ENCODE measurements at regions not wholly inside any gene's neighbourhood (a gene's known extent, or its start where the extent isn't known, plus 50 kb on each side); places are given as distances from the start of the nearest gene placed in this dataset.

GRCh38 chr2:13019781-13020180, 303.0 kb downstream of the TRIB2 start:
- no peak for DNase-seq

GRCh38 chr2:13020469-13020868, 303.7 kb downstream of the TRIB2 start:
- no peak for DNase-seq

- no peak for DNase-seq
Measured at GRCh38 chr2:13021470-13021957, 304.8 kb downstream of the TRIB2 start.

- DNase-seq, result no peak
Measured at GRCh38 chr2:13030606-13031005, 313.9 kb downstream of the TRIB2 start.

GRCh38 chr2:13034861-13035260, 318.1 kb downstream of the TRIB2 start:
- DNase-seq, result no peak

- DNase-seq, result no peak
Measured at GRCh38 chr2:13035866-13036265, 319.1 kb downstream of the TRIB2 start.

GRCh38 chr2:13040043-13040442, 323.3 kb downstream of the TRIB2 start:
- DNase-seq, result no peak

GRCh38 chr2:13046557-13047165, 329.9 kb downstream of the TRIB2 start:
- no peak for DNase-seq

GRCh38 chr2:13050764-13051163, 334.0 kb downstream of the TRIB2 start:
- DNase-seq, result no peak

GRCh38 chr2:13052547-13052946, 335.8 kb downstream of the TRIB2 start:
- no peak for DNase-seq

- DNase-seq, result no peak
Measured at GRCh38 chr2:13056259-13056843, 339.6 kb downstream of the TRIB2 start.

GRCh38 chr2:13057671-13058070, 340.9 kb downstream of the TRIB2 start:
- no peak for DNase-seq

GRCh38 chr2:13066676-13067075, 349.9 kb downstream of the TRIB2 start:
- no peak for DNase-seq

GRCh38 chr2:13067508-13067907, 350.8 kb downstream of the TRIB2 start:
- no peak for DNase-seq

GRCh38 chr2:13089971-13090370, 373.2 kb downstream of the TRIB2 start:
- DNase-seq, result no peak

GRCh38 chr2:13091455-13091854, 374.7 kb downstream of the TRIB2 start:
- no peak for DNase-seq

GRCh38 chr2:13091861-13092378, 375.2 kb downstream of the TRIB2 start:
- no peak for DNase-seq

GRCh38 chr2:13093416-13093991, 376.8 kb downstream of the TRIB2 start:
- DNase-seq, result no peak

GRCh38 chr2:13102397-13103063, 385.8 kb downstream of the TRIB2 start:
- no peak for DNase-seq

GRCh38 chr2:13103151-13103550, 386.4 kb downstream of the TRIB2 start:
- no peak for DNase-seq

GRCh38 chr2:13103778-13104493, 387.2 kb downstream of the TRIB2 start:
- DNase-seq, result no peak

- no peak for DNase-seq
Measured at GRCh38 chr2:13104723-13105122, 388.0 kb downstream of the TRIB2 start.

- DNase-seq, result no peak
Measured at GRCh38 chr2:13106302-13106701, 389.6 kb downstream of the TRIB2 start.

All from activated CD8-positive, alpha-beta memory T cell treated with anti-CD3 and anti-CD28 coated beads, Interleukin-2, amount 50 U/mL, for 48 hours (primary cell).